DOHH2 (cell line): ENCODE measurements at regions not wholly inside any gene's neighbourhood (a gene's known extent, or its start where the extent isn't known, plus 50 kb on each side); places are given as distances from the start of the nearest gene placed in this dataset.

ENCODE experiments used
- H3F3A ChIP-seq: fragments of 200-600 bp; sonication (generic), shearing (Covaris generic); 2 replicates; pipeline ENCODE4 v1.6.0; 2016; ENCODE audit warnings: antibody characterized with exemption, mild to moderate bottlenecking; ENCODE audit not compliant: control insufficient read depth, insufficient read depth
- H3K27ac ChIP-seq: fragments of 200-600 bp; sonication (generic); 2 replicates; pipeline ENCODE4 v1.5.1; 2014; ENCODE audit warnings: low read depth, mild to moderate bottlenecking, low read length, moderate library complexity
- H3K27me3 ChIP-seq: fragments of 200-600 bp; sonication (generic); 2 replicates; pipeline ENCODE4 v1.6.1; 2014; ENCODE audit warnings: mild to moderate bottlenecking, low read length, mixed read lengths; ENCODE audit not compliant: control insufficient read depth
- H3K36me3 ChIP-seq: fragments of 200-600 bp; sonication (generic); 2 replicates; pipeline ENCODE4 v1.6.1; 2014; ENCODE audit warnings: mild to moderate bottlenecking, low read length, moderate library complexity, mixed read lengths; ENCODE audit not compliant: control insufficient read depth
- H3K4me1 ChIP-seq: fragments of 200-600 bp; sonication (generic); 2 replicates; pipeline ENCODE4 v1.6.1; 2014; ENCODE audit warnings: mild to moderate bottlenecking, low read length, mixed read lengths; ENCODE audit not compliant: control insufficient read depth
- H3K4me2 ChIP-seq: fragments of 200-600 bp; sonication (generic); 2 replicates; pipeline ENCODE4 v1.6.0; 2014; ENCODE audit warnings: mild to moderate bottlenecking, low read length, moderate library complexity
- H3K4me3 ChIP-seq: fragments of 200-600 bp; sonication (generic); 2 replicates; pipeline ENCODE4 v1.5.1; 2014; ENCODE audit warnings: mild to moderate bottlenecking, low read length, mixed read lengths
- H3K79me2 ChIP-seq: fragments of 200-600 bp; sonication (generic); 2 replicates; pipeline ENCODE4 v1.6.1; 2014; ENCODE audit warnings: mild to moderate bottlenecking, low read length, mixed read lengths; ENCODE audit not compliant: control insufficient read depth
- H3K9me2 ChIP-seq: fragments of 200-600 bp; sonication (generic); replicated peaks from 2 replicates; pipeline ENCODE4 v1.6.1; 2014; ENCODE audit warnings: mild to moderate bottlenecking, low read length, mixed read lengths; ENCODE audit not compliant: control insufficient read depth
- H3K9me3 ChIP-seq: fragments of 200-600 bp; sonication (generic); 2 replicates; pipeline ENCODE4 v1.6.1; 2014; ENCODE audit warnings: antibody characterized with exemption, low read length, mixed read lengths; ENCODE audit not compliant: control insufficient read depth, insufficient read depth
- H4K20me1 ChIP-seq: fragments of 200-600 bp; sonication (generic); 2 replicates; pipeline ENCODE4 v1.6.0; 2014; ENCODE audit warnings: low read depth, mild to moderate bottlenecking, antibody characterized with exemption, low read length, moderate library complexity; ENCODE audit not compliant: control insufficient read depth, insufficient read depth
- CTCF ChIP-seq: fragments of 200-600 bp; sonication (generic); IDR thresholded peaks from one replicate; pipeline ENCODE4 v1.5.1; 2014; ENCODE audit warnings: antibody characterized with exemption, mild to moderate bottlenecking, low read depth, low read length; ENCODE audit not compliant: poor library complexity, severe bottlenecking
- EZH2phosphoT487 ChIP-seq: fragments of 200-600 bp; sonication (generic); IDR thresholded peaks from 2 replicates; pipeline ENCODE4 v1.6.1; 2017; ENCODE audit warnings: borderline replicate concordance, mild to moderate bottlenecking, antibody characterized with exemption, low read length, moderate library complexity, mixed read lengths

DNA sequence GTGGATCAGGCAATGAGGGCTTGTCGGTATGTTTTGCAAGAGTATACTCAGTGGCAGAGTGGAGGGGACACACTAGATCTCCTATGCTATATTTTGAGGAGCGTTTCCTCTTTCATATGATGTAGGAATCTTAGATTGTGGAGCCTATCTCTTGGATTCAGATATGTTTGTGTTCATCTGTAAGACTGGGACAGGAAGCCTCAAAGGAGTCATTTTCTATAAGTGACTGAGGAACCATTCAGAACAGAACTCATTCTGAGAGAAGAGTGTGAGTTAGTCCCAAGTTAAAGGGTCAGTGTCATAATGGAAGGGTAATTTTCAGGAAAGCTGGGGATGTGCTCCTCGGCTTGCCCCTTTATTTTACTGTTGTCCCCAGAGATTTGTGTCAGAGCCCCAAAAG lies 107.7 kb downstream of the PTGS2 start:
- Histone ChIP-seq H3K9me3 (no peaks in the 10 kb centered on the region), H3F3A (no peaks in the 10 kb centered on the region), H3K4me2 (no peak overlapping the region), H3K9me2 (no peaks in the 10 kb centered on the region), H3K36me3 (no peaks in the 10 kb centered on the region), H4K20me1 (no peaks in the 10 kb centered on the region), H3K4me3 (no peak overlapping the region), H3K27ac (no peak overlapping the region), H3K79me2 (no peaks in the 10 kb centered on the region), H3K4me1 (no peaks in the 10 kb centered on the region), H3K27me3 (no peaks in the 10 kb centered on the region)
- TF ChIP-seq EZH2phosphoT487: no peak
- no peak for TF ChIP-seq CTCF

DNA sequence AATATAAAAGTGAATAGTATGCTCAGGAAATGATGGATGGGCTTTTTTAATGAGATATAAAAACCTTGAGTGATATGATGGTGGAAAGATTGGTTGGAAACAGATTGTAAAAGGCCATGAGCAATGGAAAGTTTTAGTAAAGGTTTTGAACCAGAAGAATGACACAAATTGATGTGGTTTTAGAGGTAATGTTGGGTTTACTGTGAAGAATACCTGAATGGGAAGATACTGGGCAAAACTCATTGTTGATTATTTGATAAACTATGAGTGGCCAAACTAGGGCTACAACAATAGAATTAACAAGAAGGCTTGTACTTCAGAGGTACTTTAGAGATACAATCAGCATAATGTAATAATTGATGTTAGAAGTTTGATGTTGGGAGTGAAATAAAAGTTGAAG lies 108.5 kb downstream of the PTGS2 start:
- no peaks in the 10 kb centered on the region for H3K9me3 ChIP-seq
- no peaks in the 10 kb centered on the region for H3K9me2 ChIP-seq
- H3K4me3 ChIP-seq: no peak overlapping the region
- no peaks in the 10 kb centered on the region for H3K27me3 ChIP-seq
- no peak overlapping the region for H3K4me2 ChIP-seq
- H3K4me1 ChIP-seq: no peaks in the 10 kb centered on the region
- TF ChIP-seq CTCF: no peak
- TF ChIP-seq EZH2phosphoT487: no peak
- no peaks in the 10 kb centered on the region for H3F3A ChIP-seq
- no peaks in the 10 kb centered on the region for H3K36me3 ChIP-seq
- no peak overlapping the region for H3K27ac ChIP-seq
- H3K79me2 ChIP-seq: no peaks in the 10 kb centered on the region
- H4K20me1 ChIP-seq: no peaks in the 10 kb centered on the region

DNA sequence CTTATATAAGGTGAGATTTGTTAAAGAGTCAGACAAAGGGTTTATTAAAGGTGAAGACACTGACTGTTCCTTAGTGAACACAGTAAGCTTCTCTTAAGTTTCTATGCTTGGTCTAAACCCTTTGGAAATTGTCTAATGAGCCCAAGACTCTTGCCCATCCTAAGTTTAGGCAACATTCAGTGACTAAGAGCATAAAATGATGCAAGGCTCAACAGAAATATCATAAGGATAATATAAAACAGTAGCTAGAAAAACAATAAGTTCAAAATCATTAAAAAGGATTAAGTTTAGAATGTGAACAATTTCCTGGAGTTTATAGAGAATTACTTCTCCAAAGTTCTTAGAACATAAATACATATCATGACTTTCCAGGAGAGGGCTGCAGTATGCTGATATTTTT lies 108.9 kb upstream of the PDC start:
- Histone ChIP-seq H3K27ac (no peak overlapping the region), H3F3A (no peaks in the 10 kb centered on the region), H3K79me2 (no peaks in the 10 kb centered on the region), H3K4me1 (no peaks in the 10 kb centered on the region), H3K4me2 (no peak overlapping the region), H3K27me3 (no peaks in the 10 kb centered on the region), H4K20me1 (no peaks in the 10 kb centered on the region), H3K9me3 (no peaks in the 10 kb centered on the region), H3K36me3 (no peaks in the 10 kb centered on the region), H3K9me2 (no peaks in the 10 kb centered on the region), H3K4me3 (no peak overlapping the region)
- TF ChIP-seq CTCF (no peak), EZH2phosphoT487 (no peak)

- H3K4me1 ChIP-seq: no peaks in the 10 kb centered on the region
- H3K27ac ChIP-seq: no peak overlapping the region
- H3K4me3 ChIP-seq: no peak overlapping the region
- H3K4me2 ChIP-seq: no peak overlapping the region
- H3K9me2 ChIP-seq: no peaks in the 10 kb centered on the region
- no peaks in the 10 kb centered on the region for H3K36me3 ChIP-seq
- H3K27me3 ChIP-seq: no peaks in the 10 kb centered on the region
- TF ChIP-seq EZH2phosphoT487: no peak
- no peak for TF ChIP-seq CTCF
- H3F3A ChIP-seq: no peaks in the 10 kb centered on the region
- H3K79me2 ChIP-seq: no peaks in the 10 kb centered on the region
- H4K20me1 ChIP-seq: no peaks in the 10 kb centered on the region
- H3K9me3 ChIP-seq: no peaks in the 10 kb centered on the region
These were observed 107.3 kb upstream of the PDC start for GRCh38 chr1:186568221-186568620.
